HAP-1 (cell line): ENCODE measurements at regions not wholly inside any gene's neighbourhood (a gene's known extent, or its start where the extent isn't known, plus 50 kb on each side); places are given as distances from the start of the nearest gene placed in this dataset.

Experiments
- DNase-seq, 2 experiments: peaks; one replicate each; pipeline ENCODE4 v3.0.0-alpha.2; 2016 to 2020; ENCODE audit warnings: low spot score in 2 of 2
- H3K27me3 ChIP-seq: fragments of 250-450 bp; sonication (Bioruptor Pico); 2 replicates; pipeline ENCODE4 v1.5.1; 2020; ENCODE audit warnings: low read depth, mild to moderate bottlenecking, moderate library complexity
- H3K36me3 ChIP-seq: fragments of 250-450 bp; sonication (Bioruptor Pico); replicated peaks from 2 replicates; pipeline ENCODE4 v1.5.1; 2020; ENCODE audit warnings: mild to moderate bottlenecking
- H3K4me1 ChIP-seq: fragments of 250-450 bp; sonication (Bioruptor Pico); 2 replicates; pipeline ENCODE4 v1.5.1; 2020; ENCODE audit warnings: mild to moderate bottlenecking
- H3K4me3 ChIP-seq: fragments of 250-450 bp; sonication (Bioruptor Pico); 2 replicates; pipeline ENCODE4 v1.5.1; 2020; ENCODE audit warnings: mild to moderate bottlenecking, moderate library complexity
- H3K9me3 ChIP-seq: fragments of 250-450 bp; sonication (Bioruptor Pico); 2 replicates; pipeline ENCODE4 v1.5.1; 2020; ENCODE audit warnings: mild to moderate bottlenecking, moderate library complexity
- in situ Hi-C: fragments of 300-500 bp; cut with MboI; formaldehyde crosslinking; loops from 3 replicates; pipeline ENCODE4 v1.14.3; 2020; ENCODE audit warnings: low sequenced_read_pairs, inconsistent platforms, mixed read lengths

DNA sequence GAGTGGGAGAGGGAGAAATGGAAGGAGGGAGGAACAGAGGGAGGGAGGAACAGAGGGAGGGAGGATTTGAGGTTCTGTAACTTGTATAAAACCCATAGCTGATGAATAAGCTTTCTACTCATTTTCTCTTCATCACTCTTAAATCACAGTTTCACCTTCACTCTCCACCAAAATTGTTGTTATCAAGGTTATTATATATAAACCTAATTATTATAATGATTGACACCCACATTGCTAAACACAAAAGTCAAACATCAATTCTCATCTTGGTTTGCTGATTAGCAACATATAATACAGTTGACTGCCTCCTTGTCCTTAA is 229.0 kb upstream of the PAPPA start:
- Histone ChIP-seq H3K4me1 (no peaks in the 10 kb centered on the region), H3K9me3 (no peaks in the 10 kb centered on the region), H3K27me3 (no peaks in the 10 kb centered on the region), H3K4me3 (no peak overlapping the region), H3K36me3 (no peaks in the 10 kb centered on the region)
- in situ Hi-C loops, result no loop called here
- no peak for DNase-seq

DNA sequence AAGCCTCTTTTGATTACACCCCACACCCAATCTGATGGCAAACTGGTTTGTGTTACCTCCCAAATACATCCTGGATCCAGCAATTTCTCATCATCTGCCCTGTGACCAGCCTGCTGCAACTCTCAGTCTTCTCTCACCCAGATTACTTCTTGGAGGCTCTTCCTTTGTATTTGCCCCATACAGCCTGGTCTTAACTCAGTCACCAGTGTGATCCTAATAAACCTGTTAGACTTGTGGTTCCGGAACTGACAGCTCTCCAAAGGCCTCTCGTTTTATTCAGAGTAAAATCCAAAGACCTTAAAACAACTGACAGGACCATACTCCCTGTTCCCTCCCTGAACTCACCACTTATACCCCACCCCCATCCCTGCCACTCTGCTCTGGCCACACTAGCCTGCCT is 228.2 kb upstream of the PAPPA start:
- DNase-seq, result no peak
- no peak overlapping the region for H3K4me3 ChIP-seq
- no peaks in the 10 kb centered on the region for H3K27me3 ChIP-seq
- in situ Hi-C loops, result no loop called here
- H3K4me1 ChIP-seq, result no peaks in the 10 kb centered on the region
- H3K36me3 ChIP-seq, result no peaks in the 10 kb centered on the region
- no peaks in the 10 kb centered on the region for H3K9me3 ChIP-seq

DNA sequence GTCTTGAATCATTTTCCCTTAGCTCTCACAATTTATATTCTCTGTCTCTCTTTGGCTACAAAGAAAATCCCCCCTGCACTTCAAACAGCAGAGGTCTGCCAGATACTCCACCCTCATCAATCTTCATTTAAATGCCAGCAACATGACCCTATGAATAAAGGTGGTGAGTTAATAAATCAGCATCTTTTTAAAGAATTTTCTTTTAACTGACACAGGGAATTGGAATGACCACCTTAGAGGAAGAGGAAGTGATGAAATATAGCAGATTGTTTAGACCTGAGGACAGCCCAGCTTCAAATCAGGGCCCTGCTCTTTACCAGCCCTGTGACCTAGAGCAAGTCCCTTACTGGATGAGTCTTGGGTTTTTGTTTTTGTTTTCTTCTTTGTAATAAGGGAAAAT is 223.1 kb upstream of the PAPPA start:
- no peak overlapping the region for H3K4me3 ChIP-seq
- no peak for DNase-seq
- no peaks in the 10 kb centered on the region for H3K27me3 ChIP-seq
- H3K36me3 ChIP-seq, result no peaks in the 10 kb centered on the region
- no peaks in the 10 kb centered on the region for H3K4me1 ChIP-seq
- in situ Hi-C loops, result no loop called here
- no peaks in the 10 kb centered on the region for H3K9me3 ChIP-seq

DNA sequence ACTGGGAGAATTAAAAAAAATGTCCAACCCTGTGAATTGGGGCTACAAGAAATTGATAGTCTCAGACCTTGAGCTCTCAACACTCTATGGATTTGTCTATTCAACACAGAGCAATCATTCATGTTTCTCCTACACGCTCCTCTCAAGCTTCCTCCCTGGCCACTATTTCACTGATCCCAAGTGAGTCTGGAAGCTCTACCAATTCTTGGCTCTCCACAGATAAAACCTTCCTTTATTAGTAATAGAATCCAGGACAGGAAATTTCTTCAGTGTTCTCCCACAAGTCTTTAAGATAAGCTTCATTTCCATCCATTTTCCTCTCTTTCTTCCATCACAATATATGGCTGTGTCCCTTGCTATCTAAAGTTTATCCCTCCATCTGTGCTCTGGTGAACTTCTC is 215.1 kb upstream of the PAPPA start:
- Histone ChIP-seq H3K4me1 (no peaks in the 10 kb centered on the region), H3K27me3 (no peaks in the 10 kb centered on the region), H3K4me3 (no peak overlapping the region), H3K36me3 (no peaks in the 10 kb centered on the region), H3K9me3 (no peaks in the 10 kb centered on the region)
- no peak for DNase-seq
- in situ Hi-C loops, result no loop called here

DNA sequence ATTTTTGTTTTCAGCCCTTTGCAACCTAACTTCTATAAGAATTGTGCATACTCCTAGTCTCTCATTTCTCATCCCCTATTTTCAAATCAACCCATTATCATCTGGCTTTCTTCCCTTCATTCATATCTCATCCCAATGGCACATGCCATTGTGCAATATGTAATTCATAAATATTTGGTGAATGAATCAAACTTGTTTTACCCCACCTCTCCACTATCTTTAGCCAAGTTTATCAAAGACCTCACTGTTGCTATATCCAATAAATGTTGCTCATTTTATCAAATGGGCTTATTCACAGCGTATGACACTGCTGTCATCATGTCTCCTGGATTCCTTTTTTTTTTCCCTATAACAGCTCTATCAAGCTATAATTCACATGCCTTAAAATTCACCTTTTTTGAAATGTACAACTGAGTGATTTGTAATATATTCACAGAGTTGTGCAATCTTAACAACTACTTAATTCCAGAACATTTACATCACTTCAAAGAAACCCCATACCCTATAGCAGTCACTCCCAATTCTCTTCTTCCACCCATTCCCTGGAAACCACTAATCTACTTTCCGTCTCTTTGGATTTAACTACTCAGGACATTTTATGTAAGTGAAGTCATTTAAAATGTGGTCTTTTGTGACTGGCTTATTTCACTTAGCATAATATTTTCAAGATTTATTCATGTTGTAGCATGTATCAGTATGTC is 214.4 kb upstream of the PAPPA start:
- Histone ChIP-seq H3K36me3 (no peaks in the 10 kb centered on the region), H3K4me3 (no peak overlapping the region), H3K4me1 (no peaks in the 10 kb centered on the region), H3K27me3 (no peaks in the 10 kb centered on the region), H3K9me3 (no peaks in the 10 kb centered on the region)
- in situ Hi-C loops, result no loop called here
- DNase-seq, result no peak

DNA sequence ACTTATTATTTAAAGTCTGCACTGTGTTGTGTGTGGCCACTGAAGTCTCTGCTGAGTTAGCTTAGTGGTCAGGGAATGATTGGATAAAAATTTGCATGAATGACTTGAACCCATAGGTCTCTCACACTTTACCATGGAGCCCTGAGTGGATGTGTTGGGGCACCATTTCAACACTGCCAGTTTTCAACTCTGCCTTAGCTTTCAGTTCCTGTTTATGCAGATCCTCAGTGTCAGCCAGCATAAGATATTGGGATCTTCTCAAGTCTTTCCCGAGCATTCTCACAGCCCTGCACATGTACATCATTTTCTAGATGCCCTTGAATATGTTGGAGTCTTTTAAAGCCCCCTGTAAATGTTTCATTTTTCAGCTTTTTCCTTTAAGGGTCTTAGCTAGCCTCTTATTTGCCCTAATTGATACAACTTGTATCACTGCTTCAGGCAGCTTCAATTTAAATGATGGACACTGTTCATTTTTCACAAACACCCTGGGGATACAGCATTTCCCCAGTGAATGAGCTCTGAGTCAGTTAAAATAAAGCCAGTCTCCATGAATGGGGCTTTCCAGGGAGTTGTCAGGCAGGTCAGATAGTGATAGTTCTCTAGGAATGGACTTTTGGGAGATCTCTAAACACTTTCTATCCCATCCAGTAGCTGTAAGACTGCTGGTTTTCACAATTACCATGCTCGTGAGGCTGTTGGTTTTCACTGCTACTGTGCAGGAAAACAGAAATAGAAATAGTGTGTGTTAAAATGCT is 211.9 kb upstream of the PAPPA start:
- in situ Hi-C loops, result no loop called here
- DNase-seq, result no peak
- Histone ChIP-seq H3K36me3 (no peaks in the 10 kb centered on the region), H3K9me3 (no peaks in the 10 kb centered on the region), H3K27me3 (no peaks in the 10 kb centered on the region), H3K4me3 (no peak overlapping the region), H3K4me1 (no peaks in the 10 kb centered on the region)

DNA sequence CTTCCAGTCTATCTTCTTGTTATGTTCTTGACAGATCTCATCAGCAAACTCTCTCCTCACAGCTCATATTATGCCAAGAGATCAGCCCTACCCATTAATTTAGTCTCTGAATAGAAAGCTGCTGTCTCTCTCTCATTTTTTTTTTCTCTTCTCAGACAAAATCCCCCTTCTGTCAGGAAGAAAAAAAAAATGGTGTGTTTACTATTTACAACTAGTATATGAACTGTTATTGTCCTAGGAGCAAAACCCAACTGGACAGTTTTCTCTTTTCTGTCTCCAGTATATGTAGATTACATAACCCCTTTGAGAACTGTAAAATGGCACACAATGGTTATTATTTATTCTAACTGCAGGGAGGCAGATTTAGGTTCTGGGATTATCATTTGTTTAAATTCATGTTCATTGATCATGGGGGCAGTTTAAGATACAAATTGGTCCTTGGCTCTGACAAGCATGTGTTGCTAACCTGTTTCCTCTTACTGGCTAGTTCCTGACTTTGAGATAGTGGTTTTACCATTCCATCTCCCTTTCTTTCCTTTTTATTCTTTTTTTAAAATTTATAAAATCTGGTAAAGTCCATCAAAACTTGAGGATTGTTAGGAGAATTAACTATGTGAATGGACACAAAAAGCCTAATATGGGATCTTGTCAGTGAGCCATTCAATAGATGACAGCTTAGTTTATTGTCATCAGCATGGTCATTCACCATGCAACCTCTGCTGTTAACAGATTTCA is 210.0 kb upstream of the PAPPA start:
- Histone ChIP-seq H3K4me1 (no peaks in the 10 kb centered on the region), H3K9me3 (no peaks in the 10 kb centered on the region), H3K27me3 (no peaks in the 10 kb centered on the region), H3K4me3 (no peak overlapping the region), H3K36me3 (no peaks in the 10 kb centered on the region)
- no peak for DNase-seq
- in situ Hi-C loops, result no loop called here

DNA sequence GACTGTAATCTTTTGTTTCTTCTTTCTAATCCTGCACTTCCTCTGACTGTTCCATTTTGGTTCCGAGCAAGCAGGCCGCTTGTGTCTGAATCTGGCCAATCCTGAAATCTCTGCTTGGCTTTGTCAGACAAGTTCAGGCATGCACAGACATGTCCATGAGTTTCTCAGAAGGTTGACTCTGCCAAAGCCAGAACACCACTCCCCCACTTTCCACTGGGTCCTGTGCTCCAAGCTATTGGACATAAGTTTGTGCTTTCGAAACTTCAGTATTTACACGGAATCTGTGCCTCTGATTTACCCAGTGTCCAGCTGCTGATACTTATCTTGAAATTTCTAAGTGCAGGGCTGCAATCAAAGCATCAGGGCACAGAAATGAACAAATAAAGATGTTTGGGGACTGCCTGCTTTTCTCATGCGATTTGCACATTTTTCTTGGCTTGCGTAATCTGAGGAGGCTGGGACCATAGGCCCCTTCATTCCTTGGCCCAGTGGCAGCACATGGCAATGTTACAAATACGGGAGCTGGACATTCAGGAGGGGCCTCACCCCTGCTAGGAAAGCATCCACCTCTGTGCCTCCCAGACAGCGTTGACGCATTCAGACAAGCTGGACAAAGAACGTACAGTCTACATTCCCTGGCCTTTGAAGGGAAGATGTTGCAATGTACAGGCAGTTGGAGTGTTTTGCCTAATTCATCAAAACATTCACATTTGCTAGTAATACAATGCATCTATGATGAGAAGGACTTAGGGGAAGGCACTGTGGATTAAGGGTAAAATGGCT is 209.2 kb upstream of the PAPPA start:
- in situ Hi-C loops, result no loop called here
- no peak overlapping the region for H3K4me3 ChIP-seq
- no peaks in the 10 kb centered on the region for H3K9me3 ChIP-seq
- H3K4me1 ChIP-seq, result no peaks in the 10 kb centered on the region
- peak in 1 of 2 experiments; percentile 34 for DNase-seq
- no peaks in the 10 kb centered on the region for H3K27me3 ChIP-seq
- no peaks in the 10 kb centered on the region for H3K36me3 ChIP-seq

DNA sequence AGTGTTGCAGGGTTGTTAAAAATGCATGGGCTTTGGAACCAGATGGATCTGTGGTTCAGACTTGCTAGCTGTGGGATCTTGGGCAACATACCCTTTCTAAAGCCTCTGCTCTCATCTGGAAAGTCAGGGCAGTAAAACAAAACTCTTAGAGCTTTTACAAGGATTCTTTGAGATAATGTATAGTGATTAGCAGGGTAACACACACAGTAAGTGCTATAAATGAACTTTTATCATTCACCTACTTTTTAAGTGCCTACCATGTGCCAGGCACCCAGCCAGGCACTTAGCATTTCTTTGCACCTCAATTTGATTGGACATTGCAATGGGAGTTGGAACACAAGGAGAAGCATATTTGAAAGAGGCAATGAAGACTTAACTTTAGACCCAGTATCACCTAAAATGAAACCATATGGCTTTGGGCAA is 208.6 kb upstream of the PAPPA start:
- no peaks in the 10 kb centered on the region for H3K4me1 ChIP-seq
- in situ Hi-C loops, result no loop called here
- H3K4me3 ChIP-seq, result no peak overlapping the region
- no peaks in the 10 kb centered on the region for H3K36me3 ChIP-seq
- H3K9me3 ChIP-seq, result no peaks in the 10 kb centered on the region
- no peaks in the 10 kb centered on the region for H3K27me3 ChIP-seq
- no peak for DNase-seq

DNA sequence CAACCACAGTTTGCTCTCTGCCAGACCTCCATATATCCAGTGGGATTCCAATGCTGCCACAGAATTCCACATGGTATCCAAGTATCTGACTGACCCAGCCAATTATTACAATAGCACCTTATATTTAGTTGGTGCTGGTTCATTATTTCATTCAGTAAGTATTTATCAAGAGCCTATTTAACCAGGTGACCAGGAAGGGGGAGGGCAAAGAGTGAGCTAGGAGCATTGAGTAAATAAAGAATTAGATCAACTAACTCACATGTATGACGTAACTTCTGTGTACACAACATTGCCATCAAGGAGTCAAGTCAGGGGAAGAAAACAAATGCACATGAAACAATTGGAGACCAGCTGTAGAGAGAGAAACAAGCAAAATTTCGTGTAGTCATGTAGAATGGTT is 207.1 kb upstream of the PAPPA start:
- no peaks in the 10 kb centered on the region for H3K4me1 ChIP-seq
- no peak for DNase-seq
- H3K4me3 ChIP-seq, result no peak overlapping the region
- H3K27me3 ChIP-seq, result no peaks in the 10 kb centered on the region
- no peaks in the 10 kb centered on the region for H3K9me3 ChIP-seq
- no peaks in the 10 kb centered on the region for H3K36me3 ChIP-seq
- in situ Hi-C loops, result no loop called here

DNA sequence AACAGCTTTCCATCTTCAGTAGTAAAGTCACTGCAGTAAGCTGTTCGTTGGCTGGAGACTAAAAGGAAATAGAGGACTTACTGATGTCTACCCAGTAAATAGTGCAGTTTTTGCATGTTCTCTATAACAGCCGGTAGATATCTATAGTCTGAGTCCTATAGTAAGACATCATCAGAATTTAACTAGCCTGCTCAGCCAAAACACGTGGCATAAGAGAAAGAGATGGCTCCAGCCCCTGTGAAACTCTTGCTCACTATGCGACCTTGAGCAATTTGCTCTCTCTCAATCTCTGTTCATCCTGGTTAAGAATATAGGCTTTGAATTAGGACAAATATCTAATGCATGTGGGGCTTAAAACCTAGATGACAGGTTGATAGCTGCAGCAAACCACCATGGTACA is 201.6 kb upstream of the PAPPA start:
- in situ Hi-C loops, result no loop called here
- no peaks in the 10 kb centered on the region for H3K9me3 ChIP-seq
- no peaks in the 10 kb centered on the region for H3K27me3 ChIP-seq
- no peaks in the 10 kb centered on the region for H3K4me1 ChIP-seq
- no peaks in the 10 kb centered on the region for H3K36me3 ChIP-seq
- no peak overlapping the region for H3K4me3 ChIP-seq
- no peak for DNase-seq

DNA sequence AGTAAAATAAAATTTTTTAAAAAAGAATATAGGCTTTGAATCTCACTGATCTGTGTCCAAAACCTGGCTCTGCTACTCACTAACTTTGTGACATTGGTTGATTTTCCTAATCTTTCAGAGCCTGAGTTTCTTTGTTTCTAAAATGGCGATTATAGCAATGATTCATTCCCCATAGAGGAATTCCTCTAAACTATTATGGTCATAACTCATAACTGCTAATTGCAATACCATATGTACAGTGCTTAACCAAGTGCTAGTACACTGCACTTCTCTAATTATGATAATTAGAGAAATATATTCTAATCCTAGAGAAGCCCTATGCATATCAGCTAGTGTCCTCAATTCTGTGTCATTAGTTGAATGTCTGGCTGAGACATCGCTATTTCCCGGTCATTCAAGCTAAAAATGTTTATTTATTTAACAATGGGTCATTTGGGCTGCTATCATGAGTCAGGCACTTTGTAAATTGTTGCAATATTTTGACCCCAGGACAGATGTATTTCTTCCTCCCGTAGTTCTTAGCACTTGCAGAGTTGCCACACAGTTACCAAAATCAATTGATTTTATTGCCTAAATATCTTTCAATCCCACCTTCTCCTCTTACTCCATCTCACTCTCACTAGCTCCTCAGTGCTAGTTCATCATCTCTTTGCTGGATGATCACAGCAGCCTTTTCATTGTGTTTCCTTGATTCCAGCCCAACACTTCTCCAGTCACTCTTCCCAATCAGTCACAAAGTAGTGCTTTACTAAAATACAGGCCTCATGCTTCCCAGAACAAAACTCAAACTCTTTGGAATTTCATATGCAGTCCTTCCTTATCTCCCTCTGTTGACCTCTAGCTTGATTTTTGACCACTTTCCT is 200.9 kb upstream of the PAPPA start:
- Histone ChIP-seq H3K4me3 (no peak overlapping the region), H3K27me3 (no peaks in the 10 kb centered on the region), H3K36me3 (no peaks in the 10 kb centered on the region), H3K9me3 (no peaks in the 10 kb centered on the region), H3K4me1 (no peaks in the 10 kb centered on the region)
- in situ Hi-C loops, result no loop called here
- DNase-seq, result no peak

DNA sequence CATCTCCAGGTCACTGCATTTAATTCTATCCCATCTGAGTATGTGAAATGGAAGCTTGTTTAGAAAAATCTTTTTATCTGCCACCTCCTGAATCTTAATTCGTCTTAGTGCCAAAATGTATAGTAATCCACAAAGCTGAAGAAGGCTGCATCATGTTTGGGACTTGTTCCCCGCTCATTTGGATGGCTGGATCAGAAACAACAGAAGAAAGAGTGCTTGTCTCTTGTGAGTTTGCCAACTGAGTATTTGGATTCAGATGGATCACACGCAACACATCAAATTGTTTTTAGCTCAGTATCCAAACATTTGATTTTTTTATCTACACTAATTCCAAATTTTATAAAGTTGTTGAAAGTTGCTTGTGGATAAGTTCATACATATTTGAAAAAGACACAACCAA is 197.2 kb upstream of the PAPPA start:
- Histone ChIP-seq H3K27me3 (no peaks in the 10 kb centered on the region), H3K4me1 (no peaks in the 10 kb centered on the region), H3K4me3 (no peak overlapping the region), H3K36me3 (no peaks in the 10 kb centered on the region), H3K9me3 (no peaks in the 10 kb centered on the region)
- no peak for DNase-seq
- in situ Hi-C loops, result no loop called here
